WTC11 (cell line): ENCODE measurements at regions not wholly inside any gene's neighbourhood (a gene's known extent, or its start where the extent isn't known, plus 50 kb on each side); places are given as distances from the start of the nearest gene placed in this dataset.

Source experiments
- CTCF ChIP-seq: fragments of 200-600 bp; IDR thresholded peaks from 2 replicates; pipeline ENCODE4 v1.8.0; 2022; ENCODE audit warnings: antibody characterized with exemption
- FOXK1 ChIP-seq: sonication (generic); formaldehyde crosslinking; IDR thresholded peaks from 2 replicates; pipeline ENCODE4 v1.8.0; 2022; ENCODE audit warnings: mild to moderate bottlenecking, moderate library complexity, missing genetic modification reagents
- SMAD4 ChIP-seq: sonication (generic); formaldehyde crosslinking; IDR thresholded peaks from 2 replicates; pipeline ENCODE4 v1.8.0; 2022; ENCODE audit warnings: mild to moderate bottlenecking, missing genetic modification reagents
- TF ChIP-seq, protein P1 (sequence below): sonication (generic); formaldehyde crosslinking; IDR thresholded peaks from 2 replicates; pipeline ENCODE4 v1.8.0; 2022; ENCODE audit warnings: mild to moderate bottlenecking, missing genetic modification reagents
- TF ChIP-seq, protein P2 (sequence below): sonication (generic); formaldehyde crosslinking; IDR thresholded peaks from 2 replicates; pipeline ENCODE4 v1.8.0; 2023; ENCODE audit warnings: missing genetic modification reagents

- TF ChIP-seq CTCF (no peak), FOXK1 (CRISPR knock-in tag) (no peak), SMAD4 (CRISPR knock-in tag) (no peak)
- TF ChIP-seq, protein P1, sequence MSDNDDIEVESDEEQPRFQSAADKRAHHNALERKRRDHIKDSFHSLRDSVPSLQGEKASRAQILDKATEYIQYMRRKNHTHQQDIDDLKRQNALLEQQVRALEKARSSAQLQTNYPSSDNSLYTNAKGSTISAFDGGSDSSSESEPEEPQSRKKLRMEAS (CRISPR knock-in tag), result no peak
- TF ChIP-seq, protein P2, sequence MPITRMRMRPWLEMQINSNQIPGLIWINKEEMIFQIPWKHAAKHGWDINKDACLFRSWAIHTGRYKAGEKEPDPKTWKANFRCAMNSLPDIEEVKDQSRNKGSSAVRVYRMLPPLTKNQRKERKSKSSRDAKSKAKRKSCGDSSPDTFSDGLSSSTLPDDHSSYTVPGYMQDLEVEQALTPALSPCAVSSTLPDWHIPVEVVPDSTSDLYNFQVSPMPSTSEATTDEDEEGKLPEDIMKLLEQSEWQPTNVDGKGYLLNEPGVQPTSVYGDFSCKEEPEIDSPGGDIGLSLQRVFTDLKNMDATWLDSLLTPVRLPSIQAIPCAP (CRISPR knock-in tag), result no peak
Observed at GRCh38 chr21:18970416-18970815, 566.8 kb upstream of the TMPRSS15 start.
